GM06990 (cell line): ENCODE measurements at regions not wholly inside any gene's neighbourhood (a gene's known extent, or its start where the extent isn't known, plus 50 kb on each side); places are given as distances from the start of the nearest gene placed in this dataset.

Experiments used
- DNase-seq: peaks from one replicate; pipeline ENCODE4 v3.0.0-alpha.2; 2011; ENCODE audit not compliant: insufficient read length; ENCODE audit errors: extremely low read depth
- H3K27me3 ChIP-seq: replicated peaks from 2 replicates; pipeline ENCODE4 v1.6.0; 2011; ENCODE audit warnings: low read length; ENCODE audit not compliant: control insufficient read depth, insufficient read depth
- H3K36me3 ChIP-seq: 2 replicates; pipeline ENCODE4 v1.5.1; 2011; ENCODE audit warnings: low read length; ENCODE audit not compliant: control insufficient read depth, insufficient read depth
- H3K4me3 ChIP-seq: replicated peaks from 2 replicates; pipeline ENCODE4 v1.5.1; 2011; ENCODE audit warnings: low read depth, mild to moderate bottlenecking, control low read depth, low read length
- TF ChIP-seq, protein P1 (sequence below): IDR thresholded peaks from 2 replicates; pipeline ENCODE4 v1.5.1; 2011; ENCODE audit warnings: low read length, control low read depth, mild to moderate bottlenecking, inconsistent platforms; ENCODE audit not compliant: insufficient read depth, poor library complexity, severe bottlenecking

DNA sequence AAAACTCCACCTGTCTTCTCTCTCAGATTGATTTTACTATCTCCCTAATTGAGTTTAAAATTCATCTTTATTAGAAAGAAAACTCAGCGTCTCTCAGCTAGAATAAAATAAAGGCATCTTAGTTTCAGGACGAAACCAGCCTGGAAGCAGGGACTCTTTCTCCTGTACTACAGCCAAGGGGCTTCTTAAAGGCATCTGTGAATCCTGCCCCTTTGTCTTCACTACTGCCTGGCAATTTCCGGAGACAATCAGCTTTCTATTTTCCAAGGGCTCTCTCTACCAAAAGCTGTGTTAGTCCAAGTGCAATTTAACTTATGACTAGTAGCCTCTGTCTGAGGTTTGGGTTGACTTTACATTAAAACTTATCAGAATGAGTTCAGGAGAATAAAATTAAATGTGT lies 623.3 kb upstream of the FOXG1 start:
- no peak overlapping the region for H3K4me3 ChIP-seq
- no peak for DNase-seq

GRCh38 chr14:28151926-28152325 lies 614.7 kb upstream of the FOXG1 start:
- no peaks in the 10 kb centered on the region for H3K36me3 ChIP-seq
- H3K27me3 ChIP-seq: no peaks in the 10 kb centered on the region
- H3K4me3 ChIP-seq: no peak overlapping the region
- DNase-seq: no peak
- TF ChIP-seq, protein P1, sequence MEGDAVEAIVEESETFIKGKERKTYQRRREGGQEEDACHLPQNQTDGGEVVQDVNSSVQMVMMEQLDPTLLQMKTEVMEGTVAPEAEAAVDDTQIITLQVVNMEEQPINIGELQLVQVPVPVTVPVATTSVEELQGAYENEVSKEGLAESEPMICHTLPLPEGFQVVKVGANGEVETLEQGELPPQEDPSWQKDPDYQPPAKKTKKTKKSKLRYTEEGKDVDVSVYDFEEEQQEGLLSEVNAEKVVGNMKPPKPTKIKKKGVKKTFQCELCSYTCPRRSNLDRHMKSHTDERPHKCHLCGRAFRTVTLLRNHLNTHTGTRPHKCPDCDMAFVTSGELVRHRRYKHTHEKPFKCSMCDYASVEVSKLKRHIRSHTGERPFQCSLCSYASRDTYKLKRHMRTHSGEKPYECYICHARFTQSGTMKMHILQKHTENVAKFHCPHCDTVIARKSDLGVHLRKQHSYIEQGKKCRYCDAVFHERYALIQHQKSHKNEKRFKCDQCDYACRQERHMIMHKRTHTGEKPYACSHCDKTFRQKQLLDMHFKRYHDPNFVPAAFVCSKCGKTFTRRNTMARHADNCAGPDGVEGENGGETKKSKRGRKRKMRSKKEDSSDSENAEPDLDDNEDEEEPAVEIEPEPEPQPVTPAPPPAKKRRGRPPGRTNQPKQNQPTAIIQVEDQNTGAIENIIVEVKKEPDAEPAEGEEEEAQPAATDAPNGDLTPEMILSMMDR: no peak

More for the DNA sequence above, 623.3 kb upstream of the FOXG1 start:
- Histone ChIP-seq H3K36me3 (no peaks in the 10 kb centered on the region), H3K27me3 (no peaks in the 10 kb centered on the region)
- TF ChIP-seq, protein P1: no peak

- TF ChIP-seq, protein P1: no peak
- DNase-seq: no peak
- no peak overlapping the region for H3K4me3 ChIP-seq
- H3K27me3 ChIP-seq: no peaks in the 10 kb centered on the region
- no peaks in the 10 kb centered on the region for H3K36me3 ChIP-seq
Observed at GRCh38 chr14:28152453-28153044, 614.0 kb upstream of the FOXG1 start.

DNA sequence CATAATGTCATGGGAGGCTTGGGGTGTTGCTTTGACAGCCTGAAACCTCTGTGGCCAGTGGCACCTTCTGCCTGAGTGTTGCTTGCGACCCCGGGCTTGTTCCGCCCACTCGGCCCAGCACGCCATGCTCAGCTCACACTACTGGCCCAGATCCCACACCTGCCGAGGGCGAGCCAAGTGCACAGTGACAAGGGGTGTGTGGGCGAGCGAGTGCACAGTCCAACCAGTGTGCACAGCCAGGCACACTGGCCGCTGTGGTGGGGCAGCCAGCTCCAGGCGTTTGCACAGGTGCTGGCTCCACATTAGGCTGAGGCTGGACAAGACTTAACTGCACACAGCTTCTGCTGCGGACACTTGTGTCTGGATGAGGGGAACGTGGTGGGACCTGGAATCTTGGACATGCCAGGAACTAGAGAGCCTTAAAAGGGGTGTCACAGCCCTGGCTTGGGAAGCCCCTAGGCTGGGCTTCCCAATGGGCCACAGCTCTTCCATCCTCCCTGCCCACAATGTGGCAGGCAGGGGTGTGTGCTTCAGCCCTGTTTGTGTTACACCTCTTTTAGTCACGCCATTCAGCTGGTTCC lies 609.2 kb upstream of the FOXG1 start:
- Histone ChIP-seq H3K36me3 (no peaks in the 10 kb centered on the region), H3K4me3 (no peak overlapping the region), H3K27me3 (no peaks in the 10 kb centered on the region)
- DNase-seq: no peak
- TF ChIP-seq, protein P1: no peak

DNA sequence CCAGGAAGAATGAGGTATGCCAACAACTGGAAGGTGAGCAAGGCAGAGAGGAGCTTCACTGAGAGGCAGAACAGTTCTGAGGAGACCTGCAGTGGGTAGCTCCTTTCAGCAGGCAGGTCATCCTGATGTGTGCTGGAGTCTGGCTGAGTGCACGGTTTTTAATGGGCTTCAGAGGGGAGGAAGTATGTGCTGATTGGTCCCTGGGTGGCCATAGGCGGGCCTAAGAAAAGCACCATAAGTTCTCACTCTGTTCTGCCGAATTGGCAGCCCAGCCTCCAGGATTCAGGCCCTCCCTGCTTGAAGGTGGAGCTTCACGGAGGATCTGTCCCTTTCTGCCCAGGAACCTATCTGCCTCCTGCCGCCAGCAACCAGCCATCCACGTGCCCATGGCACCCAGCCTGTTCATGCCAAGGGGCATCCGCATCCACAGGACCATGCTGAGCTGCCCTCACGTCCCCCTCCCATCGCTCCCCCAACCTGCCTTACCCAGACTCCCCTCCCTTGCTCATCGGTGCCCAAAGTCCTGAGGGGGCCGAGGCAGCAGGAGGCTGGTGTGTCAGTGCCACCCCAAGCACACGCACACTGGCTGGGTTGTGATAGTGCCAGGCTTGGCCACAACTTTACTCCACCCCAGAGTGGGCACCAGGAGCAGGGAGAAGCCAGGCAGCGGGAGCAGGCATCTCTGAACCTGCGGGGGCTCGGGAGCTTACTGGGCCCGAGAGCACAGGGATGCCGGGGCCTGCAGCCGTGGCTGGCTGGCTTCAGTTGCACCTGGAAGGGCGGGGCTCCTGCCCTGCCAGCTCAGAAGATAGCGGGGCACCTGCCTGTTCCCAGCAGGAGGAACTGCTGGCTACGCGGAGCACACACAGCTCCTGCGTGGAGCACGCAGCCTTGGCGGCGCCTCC lies 608.4 kb upstream of the FOXG1 start:
- Histone ChIP-seq H3K27me3 (no peaks in the 10 kb centered on the region), H3K36me3 (no peaks in the 10 kb centered on the region), H3K4me3 (no peak overlapping the region)
- TF ChIP-seq, protein P1: no peak
- no peak for DNase-seq
